ENCODE measurements at regions not wholly inside any gene's neighbourhood (a gene's known extent, or its start where the extent isn't known, plus 50 kb on each side); places are given as distances from the start of the nearest gene placed in this dataset.

GRCh38 chr10:62323751-62324150, 50.4 kb upstream of the ZNF365 start:
- Histone ChIP-seq H3K27me3 (ENCODE audit: control insufficient read depth, insufficient read depth, low read length) (no peaks in the 10 kb centered on the region), H3K4me3 (ENCODE audit: low read depth, low read length) (no peak overlapping the region), H3K36me3 (ENCODE audit: control insufficient read depth, insufficient read depth, low read length) (no peaks in the 10 kb centered on the region)
- TF ChIP-seq CTCF (IDR thresholded peaks at IDR 0.05; ENCODE audit: insufficient read depth, low read length, severe bottlenecking), result no peak
- FAIRE-seq, result no peak
- DNase-seq (ENCODE audit: low read depth), result peak; percentile 7
